Hepatocyte (in vitro differentiated cells): ENCODE measurements at regions not wholly inside any gene's neighbourhood (a gene's known extent, or its start where the extent isn't known, plus 50 kb on each side); places are given as distances from the start of the nearest gene placed in this dataset.

Source experiments
- DNase-seq: peaks from one replicate; pipeline ENCODE4 v3.0.0-alpha.2; 2016; ENCODE audit warnings: low spot score
- H2AFZ ChIP-seq: fragments of 200-600 bp; sonication (generic); 2 replicates; pipeline ENCODE4 v1.6.0; 2016; ENCODE audit warnings: antibody characterized with exemption, mild to moderate bottlenecking
- H3K27ac ChIP-seq: fragments of 200-600 bp; sonication (generic); 2 replicates; pipeline ENCODE4 v1.5.1; 2016; ENCODE audit warnings: mild to moderate bottlenecking
- H3K27me3 ChIP-seq: fragments of 200-600 bp; sonication (generic); 2 replicates; pipeline ENCODE4 v1.6.1; 2016
- H3K36me3 ChIP-seq: fragments of 200-600 bp; sonication (generic); replicated peaks from 2 replicates; pipeline ENCODE4 v1.5.1; 2016; ENCODE audit warnings: low read depth; ENCODE audit not compliant: insufficient read depth
- H3K4me1 ChIP-seq: fragments of 200-600 bp; sonication (generic); 2 replicates; pipeline ENCODE4 v1.5.1; 2016; ENCODE audit warnings: mild to moderate bottlenecking, moderate library complexity; ENCODE audit not compliant: insufficient read depth
- H3K4me2 ChIP-seq: fragments of 200-600 bp; sonication (generic); 2 replicates; pipeline ENCODE4 v1.6.0; 2016
- H3K4me3 ChIP-seq: fragments of 200-600 bp; sonication (generic); 2 replicates; pipeline ENCODE4 v1.5.1; 2016; ENCODE audit warnings: mild to moderate bottlenecking
- H3K79me2 ChIP-seq: fragments of 200-600 bp; sonication (generic); 2 replicates; pipeline ENCODE4 v1.6.0; 2017; ENCODE audit warnings: mild to moderate bottlenecking
- H3K9me2 ChIP-seq: fragments of 200-600 bp; sonication (generic); replicated peaks from 2 replicates; pipeline ENCODE4 v1.6.0; 2017; ENCODE audit warnings: mild to moderate bottlenecking; ENCODE audit not compliant: insufficient read depth
- H3K9me3 ChIP-seq: fragments of 200-600 bp; sonication (generic); 2 replicates; pipeline ENCODE4 v1.5.1; 2016; ENCODE audit warnings: low read depth, mild to moderate bottlenecking
- H4K20me1 ChIP-seq: fragments of 200-600 bp; sonication (generic); 2 replicates; pipeline ENCODE4 v1.6.0; 2016; ENCODE audit warnings: mild to moderate bottlenecking; ENCODE audit not compliant: insufficient read depth, poor library complexity, severe bottlenecking
- EZH2 ChIP-seq: fragments of 200-600 bp; sonication (generic); IDR thresholded peaks from 2 replicates; pipeline ENCODE4 v1.6.1; 2016; ENCODE audit warnings: antibody characterized with exemption, mild to moderate bottlenecking, borderline replicate concordance
- EZH2phosphoT487 ChIP-seq: fragments of 200-600 bp; sonication (generic); IDR thresholded peaks from one replicate; pipeline ENCODE4 v1.6.1; 2018; ENCODE audit warnings: antibody characterized with exemption, mild to moderate bottlenecking, low read depth, moderate library complexity; ENCODE audit not compliant: unreplicated experiment, severe bottlenecking
- WGBS: methylation state at CpG from one replicate; pipeline ENCODE4 v1.1.6; 2016; ENCODE audit warnings: low lambda C conversion rate; ENCODE audit errors: missing lambda C conversion rate; 5-methylcytosine and 5-hydroxymethylcytosine counted together
- TF ChIP-seq, protein P1 (sequence below): fragments of 200-600 bp; sonication (generic); IDR thresholded peaks from 2 replicates; pipeline ENCODE4 v1.5.1; 2016; ENCODE audit warnings: antibody characterized with exemption, mild to moderate bottlenecking; ENCODE audit not compliant: poor library complexity

DNA sequence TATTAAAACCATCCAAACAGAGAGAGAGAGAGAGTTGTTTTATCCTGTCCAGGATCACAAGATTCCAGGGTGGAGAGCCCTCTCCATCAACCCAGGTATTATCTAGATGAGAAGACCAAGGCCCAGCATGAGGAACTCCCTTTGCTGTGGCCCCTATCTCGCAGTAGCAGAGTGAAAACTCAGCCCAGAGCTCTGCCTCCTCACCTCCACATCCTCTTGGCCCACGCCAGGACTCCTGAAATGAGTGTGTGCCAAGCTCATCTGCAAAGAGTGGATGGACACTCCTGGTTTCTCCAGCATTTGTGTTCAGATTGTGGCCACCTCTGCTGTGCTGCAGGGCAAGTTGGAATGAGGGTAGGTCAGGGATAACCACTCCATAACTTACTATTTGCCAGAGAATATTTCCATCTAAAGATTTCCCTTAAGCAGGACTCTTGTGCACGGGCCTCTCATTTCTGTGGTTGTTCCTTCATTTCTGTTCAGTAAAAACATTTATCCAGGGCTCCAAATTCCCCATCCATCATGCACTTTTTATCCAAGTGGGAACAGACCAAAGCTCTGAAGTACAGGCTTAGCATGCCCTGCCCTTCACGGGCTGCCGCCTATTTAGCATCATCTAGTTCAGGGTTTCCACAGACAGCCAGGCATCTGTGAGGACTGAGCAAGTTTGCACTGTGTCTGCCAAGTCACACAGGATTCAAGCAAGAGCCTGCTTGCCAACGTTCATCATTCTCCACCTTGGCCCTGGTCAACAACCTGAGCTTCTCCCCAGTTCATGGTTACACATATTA, 583.2 kb upstream of the ID2 start:
- Histone ChIP-seq H2AFZ (no peak overlapping the region), H3K9me3 (no peaks in the 10 kb centered on the region)
- WGBS, result 91% methylated on average over 6 of the region's 6 CpGs

DNA sequence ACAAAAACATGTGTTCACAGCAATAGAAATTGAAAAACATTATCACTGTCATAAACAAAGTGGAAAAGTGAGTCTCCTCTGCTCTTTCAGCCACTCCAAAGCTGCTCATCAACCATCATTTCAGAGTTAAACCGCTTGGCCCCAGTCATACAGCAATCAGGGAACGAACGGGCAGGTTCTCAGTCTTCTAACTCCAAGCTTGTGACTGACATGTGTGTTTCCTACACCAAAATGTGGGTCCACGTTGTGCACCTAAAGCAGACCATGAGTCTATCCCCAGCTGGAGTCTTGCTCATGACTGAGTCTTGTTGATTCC, 582.6 kb upstream of the ID2 start:
- Histone ChIP-seq H3K4me3 (no peak overlapping the region), H3K27ac (no peak overlapping the region), H3K4me2 (no peak overlapping the region), H3K9me2 (no peaks in the 10 kb centered on the region), H2AFZ (no peak overlapping the region), H3K27me3 (no peaks in the 10 kb centered on the region), H3K9me3 (no peaks in the 10 kb centered on the region), H3K36me3 (no peaks in the 10 kb centered on the region), H4K20me1 (no peaks in the 10 kb centered on the region), H3K4me1 (peaks cover 26% of the 10 kb centered on the region), H3K79me2 (no peaks in the 10 kb centered on the region)
- 97% methylated on average over 4 of the region's 4 CpGs for WGBS
- no peak for DNase-seq
- no peak for TF ChIP-seq EZH2
- TF ChIP-seq, protein P1, sequence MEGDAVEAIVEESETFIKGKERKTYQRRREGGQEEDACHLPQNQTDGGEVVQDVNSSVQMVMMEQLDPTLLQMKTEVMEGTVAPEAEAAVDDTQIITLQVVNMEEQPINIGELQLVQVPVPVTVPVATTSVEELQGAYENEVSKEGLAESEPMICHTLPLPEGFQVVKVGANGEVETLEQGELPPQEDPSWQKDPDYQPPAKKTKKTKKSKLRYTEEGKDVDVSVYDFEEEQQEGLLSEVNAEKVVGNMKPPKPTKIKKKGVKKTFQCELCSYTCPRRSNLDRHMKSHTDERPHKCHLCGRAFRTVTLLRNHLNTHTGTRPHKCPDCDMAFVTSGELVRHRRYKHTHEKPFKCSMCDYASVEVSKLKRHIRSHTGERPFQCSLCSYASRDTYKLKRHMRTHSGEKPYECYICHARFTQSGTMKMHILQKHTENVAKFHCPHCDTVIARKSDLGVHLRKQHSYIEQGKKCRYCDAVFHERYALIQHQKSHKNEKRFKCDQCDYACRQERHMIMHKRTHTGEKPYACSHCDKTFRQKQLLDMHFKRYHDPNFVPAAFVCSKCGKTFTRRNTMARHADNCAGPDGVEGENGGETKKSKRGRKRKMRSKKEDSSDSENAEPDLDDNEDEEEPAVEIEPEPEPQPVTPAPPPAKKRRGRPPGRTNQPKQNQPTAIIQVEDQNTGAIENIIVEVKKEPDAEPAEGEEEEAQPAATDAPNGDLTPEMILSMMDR, result no peak
- TF ChIP-seq EZH2phosphoT487, result no peak

More for the DNA sequence above, 583.2 kb upstream of the ID2 start:
- Histone ChIP-seq H3K4me1 (peaks cover 21% of the 10 kb centered on the region), H3K4me3 (no peak overlapping the region), H3K79me2 (no peaks in the 10 kb centered on the region), H3K27me3 (no peaks in the 10 kb centered on the region), H3K9me2 (no peaks in the 10 kb centered on the region), H3K4me2 (no peak overlapping the region), H4K20me1 (no peaks in the 10 kb centered on the region), H3K36me3 (no peaks in the 10 kb centered on the region), H3K27ac (no peak overlapping the region)
- TF ChIP-seq, protein P1, result no peak
- TF ChIP-seq EZH2, result no peak
- no peak for TF ChIP-seq EZH2phosphoT487
- no peak for DNase-seq

DNA sequence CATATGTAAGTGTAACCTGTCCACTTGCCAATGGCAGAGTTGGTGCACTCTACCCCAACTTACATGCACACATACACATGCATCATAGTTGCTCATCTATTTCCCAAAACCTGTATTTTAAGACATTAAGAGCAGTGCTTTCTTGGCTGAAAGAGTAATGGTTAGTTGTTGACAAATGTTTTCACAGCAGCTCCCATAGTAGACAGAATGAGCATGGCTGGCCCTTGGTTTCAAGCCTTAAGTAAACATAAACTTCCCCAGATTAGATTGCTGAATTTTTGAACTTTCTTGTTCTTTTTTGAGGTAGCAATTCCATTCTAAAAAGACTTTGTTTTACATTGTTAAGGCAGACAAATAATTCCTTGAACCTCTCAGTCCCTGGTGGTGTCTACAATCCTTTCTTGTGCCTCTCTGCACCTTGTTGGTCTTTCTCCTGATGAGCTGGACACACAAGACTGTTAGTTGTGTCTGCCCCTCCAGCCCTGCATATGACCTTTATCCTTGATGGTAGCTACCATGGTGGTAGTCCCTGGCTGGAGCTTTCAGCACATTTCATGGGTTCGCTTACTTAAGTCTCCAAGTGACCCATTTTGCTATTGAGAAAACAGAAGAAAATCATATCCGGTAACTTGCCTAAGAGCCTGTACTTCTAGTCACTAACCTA, 580.1 kb upstream of the ID2 start:
- Histone ChIP-seq H3K36me3 (no peaks in the 10 kb centered on the region), H3K79me2 (no peaks in the 10 kb centered on the region), H3K27me3 (no peaks in the 10 kb centered on the region), H3K4me2 (no peak overlapping the region), H2AFZ (no peak overlapping the region), H3K9me2 (no peaks in the 10 kb centered on the region), H3K4me3 (no peak overlapping the region), H4K20me1 (no peaks in the 10 kb centered on the region), H3K4me1 (peaks cover 28% of the 10 kb centered on the region), H3K27ac (peak overlapping the region; percentile 40), H3K9me3 (no peaks in the 10 kb centered on the region)
- 95% methylated on average over 2 of the region's 2 CpGs for WGBS
- no peak for DNase-seq
- no peak for TF ChIP-seq EZH2
- TF ChIP-seq, protein P1, result no peak
- TF ChIP-seq EZH2phosphoT487, result no peak
